GM18511 (cell line): ENCODE measurements at regions not wholly inside any gene's neighbourhood (a gene's known extent, or its start where the extent isn't known, plus 50 kb on each side); places are given as distances from the start of the nearest gene placed in this dataset.
"Not testable (repeated sequence)": the region's sequence is repeated elsewhere in the genome, so short reads cannot be mapped to it uniquely, and the experiment has no call there.

Experiments used
- ATAC-seq: cut with Tn5 transposase; IDR thresholded peaks from one replicate; pipeline ENCODE4 v1.9.1; 2021; ENCODE audit warnings: mild to moderate bottlenecking, moderate library complexity; ENCODE audit not compliant: unreplicated experiment

GRCh38 chr7:13631207-13632049 is 358.0 kb downstream of the ETV1 start:
- ATAC-seq, result not testable (repeated sequence)

- ATAC-seq, result no peak
These were observed 355.6 kb downstream of the ETV1 start for GRCh38 chr7:13633857-13634256.

GRCh38 chr7:13639396-13639795 is 350.1 kb downstream of the ETV1 start:
- ATAC-seq, result no peak

GRCh38 chr7:13641714-13642113 is 347.8 kb downstream of the ETV1 start:
- ATAC-seq, result no peak

- no peak for ATAC-seq
These were observed 338.3 kb downstream of the ETV1 start for GRCh38 chr7:13651167-13651566.

- no peak for ATAC-seq
These were observed 333.1 kb downstream of the ETV1 start for GRCh38 chr7:13656330-13656729.

GRCh38 chr7:13673290-13673689 is 316.2 kb downstream of the ETV1 start:
- ATAC-seq, result no peak

GRCh38 chr7:13682626-13683025 is 306.8 kb downstream of the ETV1 start:
- ATAC-seq, result no peak

GRCh38 chr7:13687500-13687899 is 302.0 kb downstream of the ETV1 start:
- ATAC-seq, result no peak

- no peak for ATAC-seq
These were observed 296.9 kb downstream of the ETV1 start for GRCh38 chr7:13692548-13692947.

- ATAC-seq, result no peak
These were observed 287.2 kb downstream of the ETV1 start for GRCh38 chr7:13702251-13702650.

GRCh38 chr7:13708670-13709069 is 280.8 kb downstream of the ETV1 start:
- no peak for ATAC-seq

GRCh38 chr7:13713092-13713491 is 276.4 kb downstream of the ETV1 start:
- no peak for ATAC-seq

- ATAC-seq, result no peak
These were observed 273.9 kb downstream of the ETV1 start for GRCh38 chr7:13715534-13715933.

- no peak for ATAC-seq
These were observed 272.4 kb downstream of the ETV1 start for GRCh38 chr7:13717031-13717430.

- no peak for ATAC-seq
These were observed 265.1 kb downstream of the ETV1 start for GRCh38 chr7:13724191-13724976.

- ATAC-seq, result no peak
These were observed 264.4 kb downstream of the ETV1 start for GRCh38 chr7:13724977-13725566.

- no peak for ATAC-seq
These were observed 263.9 kb downstream of the ETV1 start for GRCh38 chr7:13725591-13725990.

- ATAC-seq, result no peak
These were observed 262.2 kb downstream of the ETV1 start for GRCh38 chr7:13727279-13727678.

- ATAC-seq, result no peak
These were observed 261.7 kb downstream of the ETV1 start for GRCh38 chr7:13727751-13728150.

- not testable (repeated sequence) for ATAC-seq
These were observed 261.0 kb downstream of the ETV1 start for GRCh38 chr7:13728430-13728829.

- no peak for ATAC-seq
These were observed 257.8 kb downstream of the ETV1 start for GRCh38 chr7:13731643-13732042.
